WTC11 (cell line): ENCODE measurements at regions not wholly inside any gene's neighbourhood (a gene's known extent, or its start where the extent isn't known, plus 50 kb on each side); places are given as distances from the start of the nearest gene placed in this dataset.

Experiments
- ATAC-seq: fragments of 200-7000 bp; cut with Tn5 transposase; 2 replicates; pipeline ENCODE4 v1.10.0; 2021; ENCODE audit warnings: mild to moderate bottlenecking, moderate library complexity
- CTCF ChIA-PET: fragments of 300-600 bp; sonication (Branson Sonifier 250); formaldehyde crosslinking; loops from one replicate; lab custom pipeline; 2021; ENCODE audit warnings: antibody characterized with exemption; lab: Charles Lee
- POLR2A ChIA-PET: fragments of 350-600 bp; sonication (Branson Sonifier 250); formaldehyde crosslinking; loops from one replicate; lab custom pipeline; 2021; ENCODE audit warnings: antibody characterized with exemption; lab: Charles Lee
- DNase-seq: peaks from one replicate; pipeline ENCODE4 v3.0.0; 2021; ENCODE audit warnings: low spot score
- H3K27ac Mint-ChIP-seq: 2 replicates; pipeline ENCODE4 v1.8.0; 2021; ENCODE audit warnings: mixed read lengths
- H3K27me3 Mint-ChIP-seq: 2 replicates; pipeline ENCODE4 v1.8.0; 2021; ENCODE audit warnings: low read depth, mild to moderate bottlenecking, moderate library complexity, mixed read lengths
- H3K36me3 Mint-ChIP-seq: 2 replicates; pipeline ENCODE4 v1.8.0; 2021; ENCODE audit warnings: mixed read lengths
- H3K4me1 Mint-ChIP-seq: 2 replicates; pipeline ENCODE4 v1.8.0; 2022; ENCODE audit warnings: mixed read lengths
- H3K4me3 Mint-ChIP-seq: 2 replicates; pipeline ENCODE4 v1.8.0; 2021; ENCODE audit warnings: mild to moderate bottlenecking, moderate library complexity, mixed read lengths
- H3K9me3 Mint-ChIP-seq: 2 replicates; pipeline ENCODE4 v1.8.0; 2021; ENCODE audit warnings: mixed read lengths
- CBFB ChIP-seq: sonication (generic); formaldehyde crosslinking; IDR thresholded peaks from 2 replicates; pipeline ENCODE4 v1.8.1; 2022; ENCODE audit warnings: mild to moderate bottlenecking, low read depth, missing genetic modification reagents
- CREB1 ChIP-seq: sonication (generic); formaldehyde crosslinking; IDR thresholded peaks from 2 replicates; pipeline ENCODE4 v1.8.0; 2023; ENCODE audit warnings: mild to moderate bottlenecking, missing genetic modification reagents
- ESRRA ChIP-seq: sonication (generic); formaldehyde crosslinking; IDR thresholded peaks from 2 replicates; pipeline ENCODE4 v1.8.1; 2022; ENCODE audit warnings: mild to moderate bottlenecking, missing genetic modification reagents, borderline replicate concordance
- FOXJ3 ChIP-seq: sonication (generic); formaldehyde crosslinking; IDR thresholded peaks from 2 replicates; pipeline ENCODE4 v1.9.0; 2021; ENCODE audit warnings: missing genetic modification reagents, mild to moderate bottlenecking, borderline replicate concordance
- FOXP1 ChIP-seq: sonication (generic); formaldehyde crosslinking; IDR thresholded peaks from 2 replicates; pipeline ENCODE4 v1.8.0; 2022; ENCODE audit warnings: missing genetic modification reagents, mild to moderate bottlenecking, moderate library complexity, borderline replicate concordance
- IRF2 ChIP-seq: sonication (generic); formaldehyde crosslinking; IDR thresholded peaks from 2 replicates; pipeline ENCODE4 v1.8.0; 2022; ENCODE audit warnings: low read depth, missing genetic modification reagents, borderline replicate concordance
- NFATC4 ChIP-seq: fragments of 250-450 bp; sonication (Bioruptor Pico); IDR thresholded peaks from 2 replicates; pipeline ENCODE4 v1.9.0; 2021; ENCODE audit warnings: mild to moderate bottlenecking
- SP1 ChIP-seq: sonication (generic); formaldehyde crosslinking; conservative IDR thresholded peaks from 2 replicates; pipeline ENCODE4 v1.8.1; 2022; ENCODE audit warnings: missing genetic modification reagents
- ZNF121 ChIP-seq: sonication (generic); formaldehyde crosslinking; IDR thresholded peaks from 2 replicates; pipeline ENCODE4 v1.8.0; 2023; ENCODE audit warnings: missing genetic modification reagents
- ZNF396 ChIP-seq: fragments of 250-450 bp; sonication (Bioruptor Pico); IDR thresholded peaks from 2 replicates; pipeline ENCODE4 v1.8.0; 2021; ENCODE audit warnings: mild to moderate bottlenecking, moderate library complexity, borderline replicate concordance
- TF ChIP-seq, protein P1 (sequence below): sonication (generic); formaldehyde crosslinking; IDR thresholded peaks from 2 replicates; pipeline ENCODE4 v1.8.1; 2022; ENCODE audit warnings: low read depth, missing genetic modification reagents, borderline replicate concordance
- TF ChIP-seq, protein P2 (sequence below): sonication (generic); formaldehyde crosslinking; IDR thresholded peaks from 2 replicates; pipeline ENCODE4 v1.8.1; 2023; ENCODE audit warnings: mild to moderate bottlenecking, missing genetic modification reagents
- TF ChIP-seq, protein P3 (sequence below): sonication (generic); formaldehyde crosslinking; IDR thresholded peaks from 2 replicates; pipeline ENCODE4 v1.8.1; 2023; ENCODE audit warnings: mild to moderate bottlenecking, missing genetic modification reagents, moderate library complexity
- TF ChIP-seq, protein P4 (sequence below): fragments of 250-450 bp; sonication (Bioruptor Pico); IDR thresholded peaks from 2 replicates; pipeline ENCODE4 v1.8.0; 2021; ENCODE audit warnings: mild to moderate bottlenecking
- TF ChIP-seq, protein P5 (sequence below): fragments of 200-600 bp; IDR thresholded peaks from 2 replicates; pipeline ENCODE4 v1.8.0; 2022; ENCODE audit warnings: antibody characterized with exemption
- TF ChIP-seq, protein P6 (sequence below): sonication (generic); formaldehyde crosslinking; IDR thresholded peaks from 2 replicates; pipeline ENCODE4 v1.8.1; 2023; ENCODE audit warnings: mild to moderate bottlenecking, moderate library complexity, missing genetic modification reagents
- TF ChIP-seq, protein P7 (sequence below): fragments of 250-450 bp; sonication (Bioruptor Pico); conservative IDR thresholded peaks from 2 replicates; pipeline ENCODE4 v1.9.0; 2021; ENCODE audit warnings: mild to moderate bottlenecking
- TF ChIP-seq, protein P8 (sequence below): sonication (generic); formaldehyde crosslinking; IDR thresholded peaks from 2 replicates; pipeline ENCODE4 v1.8.0; 2022; ENCODE audit warnings: mild to moderate bottlenecking, missing genetic modification reagents
- TF ChIP-seq, protein P9 (sequence below): sonication (generic); formaldehyde crosslinking; IDR thresholded peaks from 2 replicates; pipeline ENCODE4 v1.8.1; 2022; ENCODE audit warnings: mild to moderate bottlenecking, moderate library complexity, missing genetic modification reagents

DNA sequence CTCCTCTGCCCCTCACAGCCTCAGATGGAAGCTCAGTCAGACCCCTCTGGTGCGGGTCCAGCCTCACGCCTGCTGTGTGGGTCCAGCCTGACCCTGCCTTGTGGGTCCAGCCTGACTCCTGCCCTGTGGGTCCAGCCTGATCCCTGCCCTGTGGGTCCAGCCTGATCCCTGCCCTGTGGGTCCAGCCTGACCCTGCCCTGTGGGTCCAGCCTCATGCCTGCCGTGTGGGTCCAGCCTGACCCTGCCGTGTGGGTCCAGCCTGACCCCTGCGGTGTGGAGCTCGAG lies 445.3 kb downstream of the BRD1 start (continued):
- TF ChIP-seq IRF2 (CRISPR knock-in tag) (no peak), ZNF396 (CRISPR knock-in tag) (no peak), FOXJ3 (CRISPR knock-in tag) (no peak), CBFB (CRISPR knock-in tag) (no peak), SP1 (CRISPR knock-in tag) (no peak), NFATC4 (CRISPR knock-in tag) (no peak), CREB1 (CRISPR knock-in tag) (no peak), ZNF121 (CRISPR knock-in tag) (no peak)
- TF ChIP-seq, protein P1, sequence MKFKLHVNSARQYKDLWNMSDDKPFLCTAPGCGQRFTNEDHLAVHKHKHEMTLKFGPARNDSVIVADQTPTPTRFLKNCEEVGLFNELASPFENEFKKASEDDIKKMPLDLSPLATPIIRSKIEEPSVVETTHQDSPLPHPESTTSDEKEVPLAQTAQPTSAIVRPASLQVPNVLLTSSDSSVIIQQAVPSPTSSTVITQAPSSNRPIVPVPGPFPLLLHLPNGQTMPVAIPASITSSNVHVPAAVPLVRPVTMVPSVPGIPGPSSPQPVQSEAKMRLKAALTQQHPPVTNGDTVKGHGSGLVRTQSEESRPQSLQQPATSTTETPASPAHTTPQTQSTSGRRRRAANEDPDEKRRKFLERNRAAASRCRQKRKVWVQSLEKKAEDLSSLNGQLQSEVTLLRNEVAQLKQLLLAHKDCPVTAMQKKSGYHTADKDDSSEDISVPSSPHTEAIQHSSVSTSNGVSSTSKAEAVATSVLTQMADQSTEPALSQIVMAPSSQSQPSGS: no peak
- TF ChIP-seq, protein P2, sequence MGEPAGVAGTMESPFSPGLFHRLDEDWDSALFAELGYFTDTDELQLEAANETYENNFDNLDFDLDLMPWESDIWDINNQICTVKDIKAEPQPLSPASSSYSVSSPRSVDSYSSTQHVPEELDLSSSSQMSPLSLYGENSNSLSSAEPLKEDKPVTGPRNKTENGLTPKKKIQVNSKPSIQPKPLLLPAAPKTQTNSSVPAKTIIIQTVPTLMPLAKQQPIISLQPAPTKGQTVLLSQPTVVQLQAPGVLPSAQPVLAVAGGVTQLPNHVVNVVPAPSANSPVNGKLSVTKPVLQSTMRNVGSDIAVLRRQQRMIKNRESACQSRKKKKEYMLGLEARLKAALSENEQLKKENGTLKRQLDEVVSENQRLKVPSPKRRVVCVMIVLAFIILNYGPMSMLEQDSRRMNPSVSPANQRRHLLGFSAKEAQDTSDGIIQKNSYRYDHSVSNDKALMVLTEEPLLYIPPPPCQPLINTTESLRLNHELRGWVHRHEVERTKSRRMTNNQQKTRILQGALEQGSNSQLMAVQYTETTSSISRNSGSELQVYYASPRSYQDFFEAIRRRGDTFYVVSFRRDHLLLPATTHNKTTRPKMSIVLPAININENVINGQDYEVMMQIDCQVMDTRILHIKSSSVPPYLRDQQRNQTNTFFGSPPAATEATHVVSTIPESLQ: no peak
- TF ChIP-seq, protein P3, sequence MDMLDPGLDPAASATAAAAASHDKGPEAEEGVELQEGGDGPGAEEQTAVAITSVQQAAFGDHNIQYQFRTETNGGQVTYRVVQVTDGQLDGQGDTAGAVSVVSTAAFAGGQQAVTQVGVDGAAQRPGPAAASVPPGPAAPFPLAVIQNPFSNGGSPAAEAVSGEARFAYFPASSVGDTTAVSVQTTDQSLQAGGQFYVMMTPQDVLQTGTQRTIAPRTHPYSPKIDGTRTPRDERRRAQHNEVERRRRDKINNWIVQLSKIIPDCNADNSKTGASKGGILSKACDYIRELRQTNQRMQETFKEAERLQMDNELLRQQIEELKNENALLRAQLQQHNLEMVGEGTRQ: no peak
- TF ChIP-seq, protein P4, sequence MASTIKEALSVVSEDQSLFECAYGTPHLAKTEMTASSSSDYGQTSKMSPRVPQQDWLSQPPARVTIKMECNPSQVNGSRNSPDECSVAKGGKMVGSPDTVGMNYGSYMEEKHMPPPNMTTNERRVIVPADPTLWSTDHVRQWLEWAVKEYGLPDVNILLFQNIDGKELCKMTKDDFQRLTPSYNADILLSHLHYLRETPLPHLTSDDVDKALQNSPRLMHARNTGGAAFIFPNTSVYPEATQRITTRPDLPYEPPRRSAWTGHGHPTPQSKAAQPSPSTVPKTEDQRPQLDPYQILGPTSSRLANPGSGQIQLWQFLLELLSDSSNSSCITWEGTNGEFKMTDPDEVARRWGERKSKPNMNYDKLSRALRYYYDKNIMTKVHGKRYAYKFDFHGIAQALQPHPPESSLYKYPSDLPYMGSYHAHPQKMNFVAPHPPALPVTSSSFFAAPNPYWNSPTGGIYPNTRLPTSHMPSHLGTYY (CRISPR knock-in tag): no peak
- TF ChIP-seq, protein P5, sequence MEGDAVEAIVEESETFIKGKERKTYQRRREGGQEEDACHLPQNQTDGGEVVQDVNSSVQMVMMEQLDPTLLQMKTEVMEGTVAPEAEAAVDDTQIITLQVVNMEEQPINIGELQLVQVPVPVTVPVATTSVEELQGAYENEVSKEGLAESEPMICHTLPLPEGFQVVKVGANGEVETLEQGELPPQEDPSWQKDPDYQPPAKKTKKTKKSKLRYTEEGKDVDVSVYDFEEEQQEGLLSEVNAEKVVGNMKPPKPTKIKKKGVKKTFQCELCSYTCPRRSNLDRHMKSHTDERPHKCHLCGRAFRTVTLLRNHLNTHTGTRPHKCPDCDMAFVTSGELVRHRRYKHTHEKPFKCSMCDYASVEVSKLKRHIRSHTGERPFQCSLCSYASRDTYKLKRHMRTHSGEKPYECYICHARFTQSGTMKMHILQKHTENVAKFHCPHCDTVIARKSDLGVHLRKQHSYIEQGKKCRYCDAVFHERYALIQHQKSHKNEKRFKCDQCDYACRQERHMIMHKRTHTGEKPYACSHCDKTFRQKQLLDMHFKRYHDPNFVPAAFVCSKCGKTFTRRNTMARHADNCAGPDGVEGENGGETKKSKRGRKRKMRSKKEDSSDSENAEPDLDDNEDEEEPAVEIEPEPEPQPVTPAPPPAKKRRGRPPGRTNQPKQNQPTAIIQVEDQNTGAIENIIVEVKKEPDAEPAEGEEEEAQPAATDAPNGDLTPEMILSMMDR: no peak

DNA sequence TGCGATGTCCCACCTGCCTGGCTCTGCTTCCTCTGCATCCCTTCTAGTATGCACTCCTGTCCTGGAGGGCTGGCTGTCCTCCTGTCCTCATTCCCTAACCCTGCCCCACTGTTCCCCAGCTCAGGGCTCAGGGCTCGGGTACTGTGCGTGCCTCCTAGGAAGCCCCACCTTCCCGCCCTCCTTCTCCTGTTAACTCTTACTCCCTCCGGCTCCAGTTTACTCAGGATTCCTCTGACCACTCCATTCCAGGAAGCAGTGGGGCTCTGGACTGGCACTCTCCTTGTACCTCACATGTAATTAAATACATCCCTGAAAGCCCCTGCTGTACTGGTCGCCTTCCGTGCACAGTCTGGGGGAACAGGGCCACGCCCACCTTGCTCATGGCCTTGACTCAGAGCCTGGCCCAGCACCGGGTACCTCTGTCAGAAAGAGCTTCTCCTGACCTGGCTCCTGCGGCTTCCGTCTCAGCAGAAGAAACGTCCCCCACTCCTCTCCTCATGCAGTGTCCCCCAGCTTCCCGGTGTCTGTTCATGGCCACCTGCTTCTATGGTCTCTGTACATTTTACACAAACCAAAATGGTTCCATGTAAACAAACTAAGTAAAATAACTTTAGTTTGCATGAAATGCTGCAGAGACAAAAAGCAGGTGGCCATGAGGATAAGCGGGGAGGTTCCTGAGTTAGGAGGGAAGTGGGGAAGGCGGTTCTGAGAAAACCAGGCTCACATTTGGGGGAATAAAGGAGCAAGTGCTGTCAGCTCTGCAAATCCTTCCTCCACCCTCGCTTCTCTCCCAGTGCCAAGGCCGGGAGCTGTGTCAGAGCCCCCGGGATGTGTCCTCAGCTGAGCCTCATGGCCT lies 445.9 kb downstream of the BRD1 start:
- Mint-ChIP-seq H3K27me3 (no peaks in the 10 kb centered on the region), H3K4me3 (no peak overlapping the region), H3K27ac (no peak overlapping the region), H3K9me3 (peaks cover 9% of the 10 kb centered on the region; the same call in 1 of the 2 replicates), H3K36me3 (no peaks in the 10 kb centered on the region), H3K4me1 (peaks cover 17% of the 10 kb centered on the region)
- ChIA-PET POLR2A (interaction anchor here (0.5 kb wide), 1 partner anchor 1285 kb away, joined by 5 read pairs; no protein-coding TSS in a partner anchor), CTCF (interaction anchor here (0.6 kb wide), 1 partner anchor 271 kb away, joined by 3 read pairs; no protein-coding TSS in a partner anchor)
- DNase-seq: no peak
- no peak for ATAC-seq
- TF ChIP-seq, protein P6, sequence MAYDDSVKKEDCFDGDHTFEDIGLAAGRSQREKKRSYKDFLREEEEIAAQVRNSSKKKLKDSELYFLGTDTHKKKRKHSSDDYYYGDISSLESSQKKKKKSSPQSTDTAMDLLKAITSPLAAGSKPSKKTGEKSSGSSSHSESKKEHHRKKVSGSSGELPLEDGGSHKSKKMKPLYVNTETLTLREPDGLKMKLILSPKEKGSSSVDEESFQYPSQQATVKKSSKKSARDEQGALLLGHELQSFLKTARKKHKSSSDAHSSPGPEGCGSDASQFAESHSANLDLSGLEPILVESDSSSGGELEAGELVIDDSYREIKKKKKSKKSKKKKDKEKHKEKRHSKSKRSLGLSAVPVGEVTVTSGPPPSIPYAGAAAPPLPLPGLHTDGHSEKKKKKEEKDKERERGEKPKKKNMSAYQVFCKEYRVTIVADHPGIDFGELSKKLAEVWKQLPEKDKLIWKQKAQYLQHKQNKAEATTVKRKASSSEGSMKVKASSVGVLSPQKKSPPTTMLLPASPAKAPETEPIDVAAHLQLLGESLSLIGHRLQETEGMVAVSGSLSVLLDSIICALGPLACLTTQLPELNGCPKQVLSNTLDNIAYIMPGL (CRISPR knock-in tag): no peak
- TF ChIP-seq FOXP1: no peak
- TF ChIP-seq IRF2 (CRISPR knock-in tag): no peak
- no peak for TF ChIP-seq ZNF121 (CRISPR knock-in tag)
- TF ChIP-seq, protein P2: no peak
- TF ChIP-seq, protein P7, sequence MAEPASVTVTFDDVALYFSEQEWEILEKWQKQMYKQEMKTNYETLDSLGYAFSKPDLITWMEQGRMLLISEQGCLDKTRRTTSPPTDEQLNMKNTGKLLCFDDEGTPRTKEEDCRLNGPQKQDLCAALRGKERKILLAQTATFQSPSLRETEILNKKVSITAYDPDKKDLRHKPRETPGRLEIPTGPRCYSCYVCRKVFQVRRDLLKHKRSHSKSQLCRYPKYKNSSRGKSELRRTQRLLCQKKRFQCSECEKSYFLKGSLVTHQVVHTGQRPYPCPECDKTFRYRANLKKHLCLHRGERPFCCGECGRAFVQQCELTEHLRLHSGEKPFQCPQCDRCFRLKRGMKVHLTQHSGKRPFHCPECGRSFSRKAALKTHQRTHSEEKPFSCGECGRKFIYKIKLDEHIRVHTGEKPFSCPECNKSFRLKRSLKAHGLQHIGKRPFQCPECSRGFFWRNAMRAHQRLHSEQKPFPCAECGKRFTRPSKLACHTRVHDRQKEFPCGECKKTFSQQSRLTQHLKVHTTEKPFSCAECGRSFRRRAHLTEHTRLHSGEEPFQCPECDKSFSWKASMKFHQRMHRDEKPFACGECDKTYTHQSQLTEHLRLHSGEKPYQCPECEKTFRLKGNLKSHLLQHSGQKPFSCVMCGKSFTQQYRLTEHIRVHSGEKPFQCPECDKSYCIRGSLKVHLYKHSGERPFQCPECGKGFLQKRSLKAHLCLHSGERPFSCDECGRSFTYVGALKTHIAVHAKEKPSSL (CRISPR knock-in tag): no peak
- TF ChIP-seq, protein P8, sequence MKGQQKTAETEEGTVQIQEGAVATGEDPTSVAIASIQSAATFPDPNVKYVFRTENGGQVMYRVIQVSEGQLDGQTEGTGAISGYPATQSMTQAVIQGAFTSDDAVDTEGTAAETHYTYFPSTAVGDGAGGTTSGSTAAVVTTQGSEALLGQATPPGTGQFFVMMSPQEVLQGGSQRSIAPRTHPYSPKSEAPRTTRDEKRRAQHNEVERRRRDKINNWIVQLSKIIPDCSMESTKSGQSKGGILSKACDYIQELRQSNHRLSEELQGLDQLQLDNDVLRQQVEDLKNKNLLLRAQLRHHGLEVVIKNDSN (CRISPR knock-in tag): no peak
- TF ChIP-seq, protein P9, sequence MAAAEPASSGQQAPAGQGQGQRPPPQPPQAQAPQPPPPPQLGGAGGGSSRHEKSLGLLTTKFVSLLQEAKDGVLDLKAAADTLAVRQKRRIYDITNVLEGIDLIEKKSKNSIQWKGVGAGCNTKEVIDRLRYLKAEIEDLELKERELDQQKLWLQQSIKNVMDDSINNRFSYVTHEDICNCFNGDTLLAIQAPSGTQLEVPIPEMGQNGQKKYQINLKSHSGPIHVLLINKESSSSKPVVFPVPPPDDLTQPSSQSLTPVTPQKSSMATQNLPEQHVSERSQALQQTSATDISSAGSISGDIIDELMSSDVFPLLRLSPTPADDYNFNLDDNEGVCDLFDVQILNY (CRISPR knock-in tag): no peak
- no peak for TF ChIP-seq ESRRA
